T follicular helper cell (primary cell): ENCODE measurements at regions not wholly inside any gene's neighbourhood (a gene's known extent, or its start where the extent isn't known, plus 50 kb on each side); places are given as distances from the start of the nearest gene placed in this dataset.

ENCODE experiments used
- DNase-seq: peaks from one replicate; pipeline ENCODE4 v3.0.0-alpha.2; 2020; ENCODE audit warnings: low read depth

GRCh38 chr1:185501099-185501498 lies 184.1 kb upstream of the IVNS1ABP start:
- no peak for DNase-seq

GRCh38 chr1:185500001-185500626 lies 183.1 kb upstream of the IVNS1ABP start:
- no peak for DNase-seq

GRCh38 chr1:185498207-185498606 lies 181.2 kb upstream of the IVNS1ABP start:
- DNase-seq, result no peak

GRCh38 chr1:185497177-185497576 lies 180.1 kb upstream of the IVNS1ABP start:
- DNase-seq, result no peak

- no peak for DNase-seq
These were observed 178.9 kb upstream of the IVNS1ABP start for GRCh38 chr1:185495898-185496297.

GRCh38 chr1:185495007-185495406 lies 178.0 kb upstream of the IVNS1ABP start:
- DNase-seq, result no peak

- DNase-seq, result no peak
These were observed 175.2 kb upstream of the IVNS1ABP start for GRCh38 chr1:185492089-185492825.

- no peak for DNase-seq
These were observed 174.6 kb upstream of the IVNS1ABP start for GRCh38 chr1:185491604-185492003.

- no peak for DNase-seq
These were observed 173.9 kb upstream of the IVNS1ABP start for GRCh38 chr1:185490924-185491323.

- no peak for DNase-seq
These were observed 172.4 kb upstream of the IVNS1ABP start for GRCh38 chr1:185489406-185489805.

GRCh38 chr1:185488808-185489207 lies 171.8 kb upstream of the IVNS1ABP start:
- no peak for DNase-seq

- DNase-seq, result no peak
These were observed 170.9 kb upstream of the IVNS1ABP start for GRCh38 chr1:185487936-185488335.

GRCh38 chr1:185487026-185487425 lies 170.0 kb upstream of the IVNS1ABP start:
- no peak for DNase-seq

- no peak for DNase-seq
These were observed 169.3 kb upstream of the IVNS1ABP start for GRCh38 chr1:185486346-185486745.

- DNase-seq, result no peak
These were observed 166.8 kb upstream of the IVNS1ABP start for GRCh38 chr1:185483664-185484450.

GRCh38 chr1:185483217-185483616 lies 166.2 kb upstream of the IVNS1ABP start:
- no peak for DNase-seq

- no peak for DNase-seq
These were observed 163.5 kb upstream of the IVNS1ABP start for GRCh38 chr1:185480545-185480944.

- DNase-seq, result no peak
These were observed 162.8 kb upstream of the IVNS1ABP start for GRCh38 chr1:185479796-185480195.

GRCh38 chr1:185478877-185479276 lies 161.8 kb upstream of the IVNS1ABP start:
- DNase-seq, result no peak

GRCh38 chr1:185477638-185478580 lies 160.9 kb upstream of the IVNS1ABP start:
- no peak for DNase-seq

GRCh38 chr1:185474440-185475149 lies 157.6 kb upstream of the IVNS1ABP start:
- DNase-seq, result no peak
